DND-41 (cell line): ENCODE measurements at regions not wholly inside any gene's neighbourhood (a gene's known extent, or its start where the extent isn't known, plus 50 kb on each side); places are given as distances from the start of the nearest gene placed in this dataset.

Experiments
- CTCF ChIP-seq: IDR thresholded peaks from 2 replicates; pipeline ENCODE4 v1.5.1; 2012; ENCODE audit warnings: borderline replicate concordance, low read length, moderate library complexity, mild to moderate bottlenecking; ENCODE audit not compliant: poor library complexity, severe bottlenecking; ENCODE audit errors: extremely low read depth
- EZH2 ChIP-seq: IDR thresholded peaks from 3 replicates; pipeline ENCODE4 v1.6.1; 2012; ENCODE audit warnings: borderline replicate concordance, low read depth, mild to moderate bottlenecking, moderate library complexity, low read length, inconsistent platforms; ENCODE audit not compliant: severe bottlenecking

- TF ChIP-seq CTCF, result no peak
- no peak for TF ChIP-seq EZH2
Observed at GRCh38 chr10:111370101-111370500, 293.3 kb downstream of the ADRA2A start.
